ENCODE measurements at regions not wholly inside any gene's neighbourhood (a gene's known extent, or its start where the extent isn't known, plus 50 kb on each side); places are given as distances from the start of the nearest gene placed in this dataset.

- no peak for DNase-seq
Observed at GRCh38 chr15:88378188-88378637, 89.0 kb downstream of the MRPL46 start.

- no peak for DNase-seq
Observed at GRCh38 chr15:88377509-88377908, 89.7 kb downstream of the MRPL46 start.

- no peak for DNase-seq
Observed at GRCh38 chr15:88376574-88377174, 90.5 kb downstream of the MRPL46 start.

- DNase-seq: no peak
Observed at GRCh38 chr15:88375234-88375927, 91.8 kb downstream of the MRPL46 start.

- no peak for DNase-seq
Observed at GRCh38 chr15:88365124-88365523, 102.1 kb downstream of the MRPL46 start.

GRCh38 chr15:88348579-88349230 is 92.2 kb upstream of the NTRK3 start:
- no peak for DNase-seq

- DNase-seq: no peak
Observed at GRCh38 chr15:88345962-88346361, 89.4 kb upstream of the NTRK3 start.

- DNase-seq: no peak
Observed at GRCh38 chr15:88344786-88345185, 88.2 kb upstream of the NTRK3 start.

- no peak for DNase-seq
Observed at GRCh38 chr15:88342666-88343065, 86.1 kb upstream of the NTRK3 start.

- DNase-seq: no peak
Observed at GRCh38 chr15:88341653-88342052, 85.1 kb upstream of the NTRK3 start.

- no peak for DNase-seq
Observed at GRCh38 chr15:88341006-88341405, 84.5 kb upstream of the NTRK3 start.

- DNase-seq: no peak
Observed at GRCh38 chr15:88337993-88338392, 81.5 kb upstream of the NTRK3 start.

GRCh38 chr15:88335074-88335473 is 78.5 kb upstream of the NTRK3 start:
- no peak for DNase-seq

- no peak for DNase-seq
Observed at GRCh38 chr15:88334436-88334835, 77.9 kb upstream of the NTRK3 start.

GRCh38 chr15:88331291-88331690 is 74.8 kb upstream of the NTRK3 start:
- DNase-seq: peak; percentile 37

- no peak for DNase-seq
Observed at GRCh38 chr15:88326924-88327323, 70.4 kb upstream of the NTRK3 start.

- no peak for DNase-seq
Observed at GRCh38 chr15:88324741-88325065, 68.2 kb upstream of the NTRK3 start.

GRCh38 chr15:88323976-88324740 is 67.6 kb upstream of the NTRK3 start:
- no peak for DNase-seq

- no peak for DNase-seq
Observed at GRCh38 chr15:88323468-88323867, 66.9 kb upstream of the NTRK3 start.

GRCh38 chr15:88322461-88322860 is 65.9 kb upstream of the NTRK3 start:
- no peak for DNase-seq

GRCh38 chr15:88321271-88321670 is 64.7 kb upstream of the NTRK3 start:
- no peak for DNase-seq

GRCh38 chr15:88316586-88316985 is 60.0 kb upstream of the NTRK3 start:
- no peak for DNase-seq

- DNase-seq: no peak
Observed at GRCh38 chr15:88315221-88315878, 58.8 kb upstream of the NTRK3 start.

Measured in NCI-H1436 (cell line).